ENCODE measurements at regions not wholly inside any gene's neighbourhood (a gene's known extent, or its start where the extent isn't known, plus 50 kb on each side); places are given as distances from the start of the nearest gene placed in this dataset.
"Not testable (repeated sequence)": the region's sequence is repeated elsewhere in the genome, so short reads cannot be mapped to it uniquely, and the experiment has no call there.

- TF ChIP-seq POLR2A (IDR thresholded peaks at IDR 0.05; ENCODE audit: low read depth, low read length), result no peak
- DNase-seq (ENCODE audit: insufficient read length, low spot score) (no peak), FAIRE-seq (no peak)
Measured at GRCh38 chr12:127962303-127962702, 304.7 kb upstream of the TMEM132C start.

- no peak for DNase-seq (ENCODE audit: insufficient read length, low spot score)
- FAIRE-seq, result no peak
- TF ChIP-seq POLR2A (IDR thresholded peaks at IDR 0.05; ENCODE audit: low read depth, low read length), result no peak
Measured at GRCh38 chr12:127963933-127964332, 303.0 kb upstream of the TMEM132C start.

- TF ChIP-seq POLR2A (IDR thresholded peaks at IDR 0.05; ENCODE audit: low read depth, low read length), result no peak
- peak; percentile 41 for FAIRE-seq
- DNase-seq (ENCODE audit: insufficient read length, low spot score), result no peak
Measured at GRCh38 chr12:127964717-127965116, 302.3 kb upstream of the TMEM132C start.

- no peak for FAIRE-seq
- no peak for DNase-seq (ENCODE audit: insufficient read length, low spot score)
Measured at GRCh38 chr12:127966331-127966730, 300.6 kb upstream of the TMEM132C start.

GRCh38 chr12:127970491-127970890 is 296.5 kb upstream of the TMEM132C start:
- FAIRE-seq (no peak), DNase-seq (ENCODE audit: insufficient read length, low spot score) (no peak)
- no peak for TF ChIP-seq POLR2A (IDR thresholded peaks at IDR 0.05; ENCODE audit: low read depth, low read length)

More at GRCh38 chr12:127966331-127966730, 300.6 kb upstream of the TMEM132C start:
- TF ChIP-seq POLR2A (IDR thresholded peaks at IDR 0.05; ENCODE audit: low read depth, low read length), result no peak

GRCh38 chr12:127980585-127980984 is 286.4 kb upstream of the TMEM132C start:
- no peak for DNase-seq (ENCODE audit: insufficient read length, low spot score)
- FAIRE-seq, result no peak
- no peak for TF ChIP-seq POLR2A (IDR thresholded peaks at IDR 0.05; ENCODE audit: low read depth, low read length)

GRCh38 chr12:127981875-127982274 is 285.1 kb upstream of the TMEM132C start:
- FAIRE-seq (no peak), DNase-seq (ENCODE audit: insufficient read length, low spot score) (no peak)
- TF ChIP-seq POLR2A (IDR thresholded peaks at IDR 0.05; ENCODE audit: low read depth, low read length), result no peak

- DNase-seq (ENCODE audit: insufficient read length, low spot score); FAIRE-seq: not testable (repeated sequence)
Measured at GRCh38 chr12:127983213-127983791, 283.7 kb upstream of the TMEM132C start.

GRCh38 chr12:127984386-127985055 is 282.4 kb upstream of the TMEM132C start:
- FAIRE-seq (no peak), DNase-seq (ENCODE audit: insufficient read length, low spot score) (no peak)
- no peak for TF ChIP-seq POLR2A (IDR thresholded peaks at IDR 0.05; ENCODE audit: low read depth, low read length)

- no peak for TF ChIP-seq POLR2A (IDR thresholded peaks at IDR 0.05; ENCODE audit: low read depth, low read length)
- DNase-seq (ENCODE audit: insufficient read length, low spot score), result peak; percentile 51
- no peak for FAIRE-seq
Measured at GRCh38 chr12:127987199-127987901, 279.6 kb upstream of the TMEM132C start.

- TF ChIP-seq POLR2A (IDR thresholded peaks at IDR 0.05; ENCODE audit: low read depth, low read length), result no peak
- DNase-seq (ENCODE audit: insufficient read length, low spot score), result no peak
- no peak for FAIRE-seq
Measured at GRCh38 chr12:127991485-127991884, 275.5 kb upstream of the TMEM132C start.

- no peak for TF ChIP-seq POLR2A (IDR thresholded peaks at IDR 0.05; ENCODE audit: low read depth, low read length)
- FAIRE-seq (peak; percentile 74), DNase-seq (ENCODE audit: insufficient read length, low spot score) (no peak)
Measured at GRCh38 chr12:127998988-127999387, 268.0 kb upstream of the TMEM132C start.

- no peak for TF ChIP-seq POLR2A (IDR thresholded peaks at IDR 0.05; ENCODE audit: low read depth, low read length)
- DNase-seq (ENCODE audit: insufficient read length, low spot score) (no peak), FAIRE-seq (no peak)
Measured at GRCh38 chr12:128004383-128004938, 262.5 kb upstream of the TMEM132C start.

GRCh38 chr12:128007250-128007649 is 259.7 kb upstream of the TMEM132C start:
- FAIRE-seq (no peak), DNase-seq (ENCODE audit: insufficient read length, low spot score) (no peak)
- no peak for TF ChIP-seq POLR2A (IDR thresholded peaks at IDR 0.05; ENCODE audit: low read depth, low read length)

All from H54 (cell line).